K562 (cell line): ENCODE measurements at regions not wholly inside any gene's neighbourhood (a gene's known extent, or its start where the extent isn't known, plus 50 kb on each side); places are given as distances from the start of the nearest gene placed in this dataset.

Source experiments
- ATAC-seq: fragments of 200-7000 bp; cut with Tn5 transposase; 3 replicates; pipeline ENCODE4 v1.9.1; 2020; ENCODE audit warnings: moderate library complexity
- BruUV-seq: library from RNA; stranded (reverse); fragments of 400-500 nt; replicated peaks from 2 replicates; lab custom pipeline; 2021; lab: Mats Ljungman, UMichigan
- CTCF ChIA-PET: fragments of 300-600 bp; formaldehyde crosslinking; extraction: SDS; loops from one replicate; lab custom pipeline; 2021; ENCODE audit warnings: low intra/inter-chr PET ratio; lab: Yijun Ruan, JAX
- POLR2A ChIA-PET: fragments of 300-600, 350-650 bp; sonication (Branson Sonifier 250); formaldehyde crosslinking; extraction: SDS; loops from one replicate; lab custom pipeline; 2021; ENCODE audit warnings: antibody characterized with exemption, inconsistent platforms; lab: Yijun Ruan, JAX
- DNase-seq, 4 experiments: peaks; one replicate each; pipeline versions ENCODE4 v3.0.0 to v3.0.0-alpha.2; 2011 to 2018; ENCODE audit warnings: low spot score in 3 of 4, mixed read lengths in 3 of 4; ENCODE audit errors: extremely low read depth in 1 of 4
- FAIRE-seq: peaks from 2 replicates; lab custom pipeline; 2011; peaks lifted over from hg19 to GRCh38; lab: Jason Lieb, UNC
- H2AFZ ChIP-seq: 2 replicates; pipeline ENCODE4 v1.6.0; 2011; ENCODE audit warnings: low read depth, low read length, control low read depth, inconsistent platforms
- H3K27ac ChIP-seq: fragments of 200-600 bp; 3 replicates; pipeline ENCODE4 v1.8.0; 2011; ENCODE audit warnings: low read depth, mild to moderate bottlenecking, control low read depth, inconsistent platforms, low read length, moderate library complexity, mixed read lengths; ENCODE audit errors: extremely low read depth
- H3K27me3 ChIP-seq, 2 experiments: fragments of 300-600 bp in 1 of 2; 2 replicates in 1 of 2; 3 replicates in 1 of 2; pipeline versions ENCODE4 v1.6.0 to v1.8.0; 2011; ENCODE audit warnings: inconsistent platforms in 2 of 2, low read length in 2 of 2, mild to moderate bottlenecking in 1 of 2, mixed read lengths in 1 of 2, moderate library complexity in 1 of 2; ENCODE audit not compliant: control insufficient read depth in 2 of 2, insufficient read depth in 2 of 2
- H3K36me3 ChIP-seq: fragments of 300-600 bp; 3 replicates; pipeline ENCODE4 v1.8.0; 2011; ENCODE audit warnings: mild to moderate bottlenecking, low read length, inconsistent platforms; ENCODE audit not compliant: control insufficient read depth, insufficient read depth
- H3K4me1 ChIP-seq, 2 experiments: fragments of 200-600 bp in 1 of 2; replicated peaks in 1 of 2; 2 replicates in 1 of 2; 3 replicates in 1 of 2; pipeline versions ENCODE4 v1.5.1 to v1.8.0; 2011; ENCODE audit warnings: inconsistent platforms in 2 of 2, low read length in 2 of 2, mild to moderate bottlenecking in 1 of 2, mixed read lengths in 1 of 2, moderate library complexity in 1 of 2; ENCODE audit not compliant: control insufficient read depth in 2 of 2, insufficient read depth in 2 of 2
- H3K4me2 ChIP-seq: 2 replicates; pipeline ENCODE4 v1.6.1; 2011; ENCODE audit warnings: low read length, control low read depth, inconsistent platforms, mixed read lengths; ENCODE audit not compliant: insufficient read depth
- H3K4me3 ChIP-seq: fragments of 200-600 bp; sonication (generic), shearing (Covaris generic); 2 replicates; pipeline ENCODE4 v1.5.1; 2016; ENCODE audit warnings: control low read depth, inconsistent platforms
- H3K79me2 ChIP-seq: fragments of 200-600 bp; 3 replicates; pipeline ENCODE4 v1.8.0; 2011; ENCODE audit warnings: low read length, inconsistent platforms; ENCODE audit not compliant: control insufficient read depth, insufficient read depth
- H3K9ac ChIP-seq, 2 experiments: 2 replicates each; pipeline versions ENCODE4 v1.6.0 to v1.6.1; 2011; ENCODE audit warnings: low read depth in 2 of 2, low read length in 2 of 2, control low read depth in 1 of 2, inconsistent platforms in 1 of 2, mild to moderate bottlenecking in 1 of 2, mixed read lengths in 1 of 2; ENCODE audit not compliant: insufficient read depth in 1 of 2
- H3K9me1 ChIP-seq: one replicate; pipeline ENCODE4 v1.6.0; 2011; ENCODE audit warnings: inconsistent platforms, mild to moderate bottlenecking, low read length, moderate library complexity; ENCODE audit not compliant: control insufficient read depth, insufficient read depth
- H3K9me3 ChIP-seq: replicated peaks from 2 replicates; pipeline ENCODE4 v1.5.1; 2011; ENCODE audit warnings: low read depth, low read length, inconsistent platforms; ENCODE audit not compliant: control insufficient read depth, insufficient read depth
- H4K20me1 ChIP-seq: replicated peaks from 2 replicates; pipeline ENCODE4 v1.6.1; 2011; ENCODE audit warnings: low read length, inconsistent platforms, mixed read lengths; ENCODE audit not compliant: control insufficient read depth, insufficient read depth
- HES1 ChIP-seq: fragments of 450-650 bp; IDR thresholded peaks from 2 replicates; pipeline ENCODE4 v1.6.1; 2016; ENCODE audit warnings: low read depth, mild to moderate bottlenecking, moderate library complexity
- HMGN3 ChIP-seq: IDR thresholded peaks from 2 replicates; pipeline ENCODE4 v1.6.1; 2011; ENCODE audit warnings: borderline replicate concordance, low read depth, mild to moderate bottlenecking, mixed read lengths, low read length; ENCODE audit not compliant: insufficient read length; ENCODE audit errors: extremely low read depth
- NFIX ChIP-seq: fragments of 250-450 bp; sonication (Bioruptor Pico); IDR thresholded peaks from 2 replicates; pipeline ENCODE4 v1.4.0; 2020; ENCODE audit warnings: low read depth, mild to moderate bottlenecking, moderate library complexity
- SIN3B ChIP-seq: fragments of 450-650 bp; IDR thresholded peaks from 2 replicates; pipeline ENCODE4 v1.6.1; 2017; ENCODE audit warnings: low read depth, mild to moderate bottlenecking, moderate library complexity
- ZBTB7A ChIP-seq: IDR thresholded peaks from 2 replicates; pipeline ENCODE4 v1.6.1; 2011; ENCODE audit warnings: low read depth, mild to moderate bottlenecking, low read length, moderate library complexity, borderline replicate concordance; ENCODE audit not compliant: control insufficient read depth
- ZC3H4 ChIP-seq: sonication (generic); formaldehyde crosslinking; IDR thresholded peaks from 2 replicates; pipeline ENCODE4 v1.9.0; 2021; ENCODE audit warnings: missing genetic modification reagents, borderline replicate concordance
- ZNF3 ChIP-seq: fragments of 250-450 bp; sonication (Bioruptor Pico); IDR thresholded peaks from 2 replicates; pipeline ENCODE4 v1.5.0; 2021; ENCODE audit warnings: mild to moderate bottlenecking, moderate library complexity
- ZNF347 ChIP-seq: fragments of 450-650 bp; formaldehyde crosslinking; IDR thresholded peaks from 2 replicates; pipeline ENCODE4 v1.4.0; 2020; ENCODE audit warnings: low read depth, mild to moderate bottlenecking, moderate library complexity
- ZNF707 ChIP-seq: fragments of 250-450 bp; sonication (Bioruptor Pico); conservative IDR thresholded peaks from 2 replicates; pipeline ENCODE4 v1.8.0; 2022; ENCODE audit warnings: inconsistent platforms, mild to moderate bottlenecking, moderate library complexity
- WGBS: fragments of 100-300 bp; shearing (Covaris generic); methylation state at CpG from one replicate; pipeline ENCODE4 v1.1.6; 2016; ENCODE audit warnings: low coverage, mixed read lengths; ENCODE audit not compliant: insufficient coverage; ENCODE audit errors: missing lambda C conversion rate; 5-methylcytosine and 5-hydroxymethylcytosine counted together
- in situ Hi-C: fragments of 300-500 bp; cut with MboI; formaldehyde crosslinking; loops from 4 replicates; pipeline ENCODE4 v1.15.0; 2018; ENCODE audit warnings: inconsistent platforms, mixed read lengths
- intact Hi-C: fragments of 100-400 bp; cut with micrococcal nuclease; formaldehyde crosslinking; loops from 2 replicates; pipeline ENCODE4 v1.14.2; 2022
- TF ChIP-seq, protein P1 (sequence below): fragments of 450-650 bp; IDR thresholded peaks from 2 replicates; pipeline ENCODE4 v1.6.1; 2016; ENCODE audit warnings: missing biosample characterization, missing genetic modification characterization

GRCh38 chr4:135316266-135316779 is 1114.7 kb upstream of the PABPC4L start (continued):
- TF ChIP-seq, protein P1, sequence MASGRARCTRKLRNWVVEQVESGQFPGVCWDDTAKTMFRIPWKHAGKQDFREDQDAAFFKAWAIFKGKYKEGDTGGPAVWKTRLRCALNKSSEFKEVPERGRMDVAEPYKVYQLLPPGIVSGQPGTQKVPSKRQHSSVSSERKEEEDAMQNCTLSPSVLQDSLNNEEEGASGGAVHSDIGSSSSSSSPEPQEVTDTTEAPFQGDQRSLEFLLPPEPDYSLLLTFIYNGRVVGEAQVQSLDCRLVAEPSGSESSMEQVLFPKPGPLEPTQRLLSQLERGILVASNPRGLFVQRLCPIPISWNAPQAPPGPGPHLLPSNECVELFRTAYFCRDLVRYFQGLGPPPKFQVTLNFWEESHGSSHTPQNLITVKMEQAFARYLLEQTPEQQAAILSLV (tag) = no peak
- TF ChIP-seq ZNF347 (CRISPR knock-in tag) (no peak), SIN3B (no peak), ZC3H4 (no peak), NFIX (CRISPR knock-in tag) (no peak), ZNF707 (no peak), ZBTB7A (no peak)

GRCh38 chr4:135290136-135290535 is 1088.5 kb upstream of the PABPC4L start:
- Histone ChIP-seq H3K79me2 (no peaks in the 10 kb centered on the region), H4K20me1 (no peaks in the 10 kb centered on the region), H3K4me1 (no peaks in the 10 kb centered on the region), H3K27me3 (no peaks in the 10 kb centered on the region), H3K4me3 (no peak overlapping the region), H3K9ac (no peak overlapping the region), H3K9me1 (no peaks in the 10 kb centered on the region), H2AFZ (no peak overlapping the region), H3K36me3 (no peaks in the 10 kb centered on the region), H3K4me2 (no peak overlapping the region), H3K9me3 (peaks cover 3% of the 10 kb centered on the region; the same call in 1 of the 2 replicates), H3K27ac (no peak overlapping the region)
- no peak for TF ChIP-seq HMGN3
- TF ChIP-seq ZNF3 (CRISPR knock-in tag) = no peak
- TF ChIP-seq HES1 = no peak
- no peak for DNase-seq
- BruUV-seq = no TSS peak
- ChIA-PET CTCF (no interaction called here), POLR2A (no interaction called here)
- WGBS = 0% methylated on average over 2 of the region's 2 CpGs
- intact Hi-C loops = no loop called here
- no peak for ATAC-seq
- in situ Hi-C loops = no loop called here
- no peak for FAIRE-seq
